ENCODE measurements at regions not wholly inside any gene's neighbourhood (a gene's known extent, or its start where the extent isn't known, plus 50 kb on each side); places are given as distances from the start of the nearest gene placed in this dataset.

- TF ChIP-seq EZH2 (IDR thresholded peaks at IDR 0.05) (no peak), POLR2AphosphoS5 (IDR thresholded peaks at IDR 0.05; ENCODE audit: borderline replicate concordance, low read depth, low read length) (no peak), FOXP2 (optimal IDR thresholded peaks at IDR 0.05; ENCODE audit: control extremely low read depth, extremely low read length, insufficient read depth) (no peak)
Observed at GRCh38 chr4:135357091-135357490, 1155.5 kb upstream of the PABPC4L start.

Measured in SK-N-MC (cell line).